HCT116 (cell line): ENCODE measurements at regions not wholly inside any gene's neighbourhood (a gene's known extent, or its start where the extent isn't known, plus 50 kb on each side); places are given as distances from the start of the nearest gene placed in this dataset.

Experiments used
- ATAC-seq: fragments of 200-7000 bp; cut with Tn5 transposase; 2 replicates; pipeline ENCODE4 v1.9.1; 2020; ENCODE audit warnings: mild to moderate bottlenecking, moderate library complexity
- BruUV-seq: library from RNA; stranded (reverse); fragments of 400-500 nt; replicated peaks from 2 replicates; lab custom pipeline; 2021; lab: Mats Ljungman, UMichigan
- CTCF ChIA-PET: fragments of 300-600 bp; sonication (Branson Sonifier 250); formaldehyde crosslinking; loops from one replicate; lab custom pipeline; 2021; ENCODE audit warnings: antibody characterized with exemption; lab: Charles Lee
- POLR2A ChIA-PET: fragments of 300-600, 350-600 bp; sonication (Branson Sonifier 250); formaldehyde crosslinking; loops from one replicate; lab custom pipeline; 2021; ENCODE audit warnings: antibody characterized with exemption; lab: Charles Lee
- RAD21 ChIA-PET, 2 experiments: fragments of 300-600 bp; sonication (Branson Sonifier 250); formaldehyde crosslinking; loops; one replicate each; lab custom pipeline; 2023; ENCODE audit warnings: low total read pairs in 2 of 2; ENCODE audit not compliant: uncharacterized antibody in 2 of 2, unreplicated experiment in 2 of 2, low non-redundant PET in 1 of 2; lab: Charles Lee
- DNase-seq: peaks from one replicate; pipeline ENCODE4 v3.0.0-alpha.2; 2010; ENCODE audit warnings: low read depth, low spot score
- H2AFZ ChIP-seq: fragments of 200-600 bp; shearing (Covaris generic), sonication (generic); 2 replicates; pipeline ENCODE4 v1.6.1; 2017; ENCODE audit warnings: low read depth, mixed run types, mixed read lengths, antibody characterized with exemption, low read length; ENCODE audit not compliant: poor library complexity, severe bottlenecking
- H3K27ac ChIP-seq: 2 replicates; pipeline ENCODE4 v1.5.1; 2012; ENCODE audit warnings: low read depth, low read length
- H3K27me3 ChIP-seq: fragments of 200-600 bp; sonication (generic); 2 replicates; pipeline ENCODE4 v1.6.1; 2016; ENCODE audit warnings: mixed run types, low read length, mixed read lengths; ENCODE audit not compliant: insufficient read depth
- H3K36me3 ChIP-seq, 2 experiments: fragments of 200-500 bp in 1 of 2; fragments of 200-600 bp in 1 of 2; sonication (Bioruptor generic) in 1 of 2; sonication (generic) in 1 of 2; 2 replicates each; pipeline versions ENCODE4 v1.5.1 to v1.6.1; 2014 to 2016; ENCODE audit warnings: low read length in 2 of 2, inconsistent platforms in 1 of 2, mixed read lengths in 1 of 2, mixed run types in 1 of 2; ENCODE audit not compliant: insufficient read depth in 2 of 2, control insufficient read depth in 1 of 2
- H3K4me1 ChIP-seq, 2 experiments: fragments of 200-600 bp in 1 of 2; sonication (generic) in 1 of 2; 2 replicates each; pipeline versions ENCODE4 v1.5.1 to v1.6.1; 2012 to 2017; ENCODE audit warnings: low read length in 2 of 2, inconsistent platforms in 1 of 2, mild to moderate bottlenecking in 1 of 2, mixed read lengths in 1 of 2, mixed run types in 1 of 2, moderate library complexity in 1 of 2; ENCODE audit not compliant: insufficient read depth in 2 of 2, control insufficient read depth in 1 of 2
- H3K4me2 ChIP-seq: fragments of 200-600 bp; sonication (generic); 2 replicates; pipeline ENCODE4 v1.6.1; 2017; ENCODE audit warnings: mixed run types, low read length, mixed read lengths
- H3K4me3 ChIP-seq, 2 experiments: fragments of 200-600 bp in 1 of 2; sonication (generic) in 1 of 2; replicated peaks in 1 of 2; 2 replicates each; pipeline ENCODE4 v1.5.1; 2011 to 2016; ENCODE audit warnings: low read length in 2 of 2, control low read depth in 1 of 2, low read depth in 1 of 2, mild to moderate bottlenecking in 1 of 2, mixed read lengths in 1 of 2, mixed run types in 1 of 2
- H3K79me2 ChIP-seq: fragments of 200-600 bp; sonication (generic); 2 replicates; pipeline ENCODE4 v1.6.1; 2017; ENCODE audit warnings: mild to moderate bottlenecking, mixed run types, low read length, moderate library complexity, mixed read lengths; ENCODE audit not compliant: insufficient read depth
- H3K9ac ChIP-seq: fragments of 200-600 bp; sonication (generic); 2 replicates; pipeline ENCODE4 v1.6.1; 2016; ENCODE audit warnings: low read length, mixed read lengths
- H3K9me2 ChIP-seq: fragments of 200-600 bp; sonication (generic), shearing (Covaris generic); 2 replicates; pipeline ENCODE4 v1.6.1; 2017; ENCODE audit warnings: mixed run types, mild to moderate bottlenecking, moderate library complexity; ENCODE audit not compliant: insufficient read depth
- H3K9me3 ChIP-seq, 2 experiments: fragments of 200-500 bp in 1 of 2; fragments of 200-600 bp in 1 of 2; sonication (Bioruptor generic) in 1 of 2; sonication (generic) in 1 of 2; 2 replicates each; pipeline ENCODE4 v1.6.1; 2014 to 2017; ENCODE audit warnings: low read length in 2 of 2, mixed read lengths in 2 of 2, inconsistent platforms in 1 of 2, low read depth in 1 of 2, mild to moderate bottlenecking in 1 of 2, mixed run types in 1 of 2, moderate library complexity in 1 of 2; ENCODE audit not compliant: control insufficient read depth in 1 of 2, insufficient read depth in 1 of 2
- H4K20me1 ChIP-seq: fragments of 200-600 bp; sonication (generic), shearing (Covaris generic); 2 replicates; pipeline ENCODE4 v1.6.1; 2017; ENCODE audit warnings: mixed run types, mild to moderate bottlenecking, moderate library complexity; ENCODE audit not compliant: insufficient read depth
- EGR1 ChIP-seq: IDR thresholded peaks from 2 replicates; pipeline ENCODE4 v1.6.1; 2012; ENCODE audit warnings: low read depth
- ELF1 ChIP-seq: IDR thresholded peaks from 2 replicates; pipeline ENCODE4 v1.6.1; 2012; ENCODE audit warnings: low read depth, borderline replicate concordance
- EZH2 ChIP-seq: fragments of 200-600 bp; sonication (generic); IDR thresholded peaks from 2 replicates; pipeline ENCODE4 v1.6.1; 2017; ENCODE audit warnings: antibody characterized with exemption, mixed run types
- EZH2phosphoT487 ChIP-seq: fragments of 200-600 bp; IDR thresholded peaks from 2 replicates; pipeline ENCODE4 v1.6.1; 2018; ENCODE audit warnings: antibody characterized with exemption, borderline replicate concordance
- JUND ChIP-seq: IDR thresholded peaks from 2 replicates; pipeline ENCODE4 v1.6.1; 2012
- POLR2A ChIP-seq: IDR thresholded peaks from 2 replicates; pipeline ENCODE4 v1.7.0; 2011; ENCODE audit warnings: borderline replicate concordance; ENCODE audit not compliant: insufficient read depth, insufficient read length; ENCODE audit errors: extremely low read depth
- RAD21 ChIP-seq: IDR thresholded peaks from 2 replicates; pipeline ENCODE4 v1.6.1; 2012; ENCODE audit warnings: low read depth, mild to moderate bottlenecking
- SRF ChIP-seq: IDR thresholded peaks from 2 replicates; pipeline ENCODE4 v1.6.1; 2012; ENCODE audit warnings: low read depth
- YY1 ChIP-seq: IDR thresholded peaks from 2 replicates; pipeline ENCODE4 v1.6.1; 2011; ENCODE audit warnings: low read length, low read depth, moderate library complexity, mild to moderate bottlenecking; ENCODE audit not compliant: insufficient replicate concordance; ENCODE audit errors: extremely low read depth
- ZFX ChIP-seq: fragments of 450-650 bp; IDR thresholded peaks from 2 replicates; pipeline ENCODE4 v1.6.1; 2017
- intact Hi-C: fragments of 100-400 bp; cut with micrococcal nuclease; formaldehyde crosslinking; loops from 2 replicates; pipeline ENCODE4 v1.10.0; 2022
- TF ChIP-seq, protein P1 (sequence below): IDR thresholded peaks from 2 replicates; pipeline ENCODE4 v1.6.1; 2012; ENCODE audit warnings: low read depth

DNA sequence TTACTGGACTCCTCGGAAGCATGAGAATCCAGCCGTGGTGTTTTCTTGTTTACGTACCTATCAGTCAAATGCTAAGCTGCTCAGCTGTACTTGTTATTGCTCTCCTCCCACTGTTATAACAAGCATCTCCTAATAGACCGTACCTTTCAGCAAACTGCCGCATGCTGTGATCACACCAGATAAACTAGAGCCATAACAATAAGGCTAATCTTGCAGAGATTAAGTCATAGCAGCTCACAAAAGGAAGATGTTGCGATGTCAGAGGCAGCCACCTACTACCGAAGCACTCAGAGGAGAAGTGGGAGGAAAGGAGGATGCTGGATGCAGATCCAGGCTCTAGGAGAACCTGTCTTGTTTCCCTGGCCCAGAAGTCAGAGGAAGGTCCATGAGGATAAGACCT, 196.0 kb downstream of the GALC start:
- no peak for TF ChIP-seq EZH2phosphoT487
- TF ChIP-seq RAD21, result no peak
- TF ChIP-seq SRF, result no peak
- TF ChIP-seq ZFX, result no peak
- TF ChIP-seq YY1, result no peak
- TF ChIP-seq EGR1, result no peak
- TF ChIP-seq, protein P1, sequence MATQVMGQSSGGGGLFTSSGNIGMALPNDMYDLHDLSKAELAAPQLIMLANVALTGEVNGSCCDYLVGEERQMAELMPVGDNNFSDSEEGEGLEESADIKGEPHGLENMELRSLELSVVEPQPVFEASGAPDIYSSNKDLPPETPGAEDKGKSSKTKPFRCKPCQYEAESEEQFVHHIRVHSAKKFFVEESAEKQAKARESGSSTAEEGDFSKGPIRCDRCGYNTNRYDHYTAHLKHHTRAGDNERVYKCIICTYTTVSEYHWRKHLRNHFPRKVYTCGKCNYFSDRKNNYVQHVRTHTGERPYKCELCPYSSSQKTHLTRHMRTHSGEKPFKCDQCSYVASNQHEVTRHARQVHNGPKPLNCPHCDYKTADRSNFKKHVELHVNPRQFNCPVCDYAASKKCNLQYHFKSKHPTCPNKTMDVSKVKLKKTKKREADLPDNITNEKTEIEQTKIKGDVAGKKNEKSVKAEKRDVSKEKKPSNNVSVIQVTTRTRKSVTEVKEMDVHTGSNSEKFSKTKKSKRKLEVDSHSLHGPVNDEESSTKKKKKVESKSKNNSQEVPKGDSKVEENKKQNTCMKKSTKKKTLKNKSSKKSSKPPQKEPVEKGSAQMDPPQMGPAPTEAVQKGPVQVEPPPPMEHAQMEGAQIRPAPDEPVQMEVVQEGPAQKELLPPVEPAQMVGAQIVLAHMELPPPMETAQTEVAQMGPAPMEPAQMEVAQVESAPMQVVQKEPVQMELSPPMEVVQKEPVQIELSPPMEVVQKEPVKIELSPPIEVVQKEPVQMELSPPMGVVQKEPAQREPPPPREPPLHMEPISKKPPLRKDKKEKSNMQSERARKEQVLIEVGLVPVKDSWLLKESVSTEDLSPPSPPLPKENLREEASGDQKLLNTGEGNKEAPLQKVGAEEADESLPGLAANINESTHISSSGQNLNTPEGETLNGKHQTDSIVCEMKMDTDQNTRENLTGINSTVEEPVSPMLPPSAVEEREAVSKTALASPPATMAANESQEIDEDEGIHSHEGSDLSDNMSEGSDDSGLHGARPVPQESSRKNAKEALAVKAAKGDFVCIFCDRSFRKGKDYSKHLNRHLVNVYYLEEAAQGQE, result no peak
- TF ChIP-seq JUND, result no peak
- no peak overlapping the region for H3K27ac ChIP-seq
- H3K9me3 ChIP-seq, result peaks cover 13 to 14% of the 10 kb centered on the region in 2 experiments; a peak in 2 of 4 replicates
- ChIA-PET CTCF (no interaction called here), RAD21 (no interaction called here), POLR2A (no interaction called here)
- ATAC-seq (no peak), DNase-seq (no peak)
- no TSS peak for BruUV-seq
- intact Hi-C loops, result no loop called here
- H3K4me1 ChIP-seq, result no peaks in the 10 kb centered on the region
- no peak overlapping the region for H3K4me3 ChIP-seq
- no peaks in the 10 kb centered on the region for H3K27me3 ChIP-seq
- no peaks in the 10 kb centered on the region for H3K9me2 ChIP-seq
- no peak overlapping the region for H2AFZ ChIP-seq
- H4K20me1 ChIP-seq, result no peaks in the 10 kb centered on the region
- no peak overlapping the region for H3K9ac ChIP-seq
- H3K79me2 ChIP-seq, result no peaks in the 10 kb centered on the region
- no peaks in the 10 kb centered on the region for H3K36me3 ChIP-seq
- H3K4me2 ChIP-seq, result no peak overlapping the region

DNA sequence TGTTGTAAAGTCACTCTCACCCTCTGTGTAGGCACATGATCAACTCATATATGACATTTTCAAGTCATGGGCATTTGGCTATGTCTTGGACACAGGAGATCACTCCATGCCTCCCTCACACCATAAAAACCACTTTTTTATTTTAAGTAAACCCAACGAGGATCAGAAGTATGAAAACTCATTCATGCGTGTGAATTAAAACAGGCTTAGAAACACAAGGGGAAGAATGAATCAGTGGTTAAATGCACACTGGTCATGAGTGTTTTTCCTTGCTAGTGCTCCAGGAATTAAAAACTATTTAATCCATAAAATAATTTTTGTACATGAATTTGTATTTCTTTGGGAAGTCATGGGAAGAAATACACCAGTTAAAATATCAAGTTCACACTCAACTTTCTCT, 198.4 kb downstream of the GALC start:
- POLR2A ChIA-PET, result no interaction called here

More for the DNA sequence above, 198.4 kb downstream of the GALC start:
- no peaks in the 10 kb centered on the region for H3K9me2 ChIP-seq
- no peak overlapping the region for H3K4me3 ChIP-seq
- ChIA-PET RAD21 (no interaction called here), CTCF (no interaction called here)
- no peak overlapping the region for H2AFZ ChIP-seq
- no TSS peak for BruUV-seq
- no peak overlapping the region for H3K4me2 ChIP-seq
- H3K9ac ChIP-seq, result no peak overlapping the region
- no peaks in the 10 kb centered on the region for H3K27me3 ChIP-seq
- no peaks in the 10 kb centered on the region for H3K36me3 ChIP-seq
- H3K4me1 ChIP-seq, result no peaks in the 10 kb centered on the region
- DNase-seq, result no peak
- no peaks in the 10 kb centered on the region for H3K79me2 ChIP-seq
- H3K9me3 ChIP-seq, result peaks cover 13 to 14% of the 10 kb centered on the region in 2 experiments; a peak in 2 of 4 replicates
- no peak overlapping the region for H3K27ac ChIP-seq
- intact Hi-C loops, result no loop called here
- H4K20me1 ChIP-seq, result no peaks in the 10 kb centered on the region
- no peak for ATAC-seq
- TF ChIP-seq, protein P1, result no peak
- no peak for TF ChIP-seq ZFX
- no peak for TF ChIP-seq POLR2A
- TF ChIP-seq ELF1, result no peak
- TF ChIP-seq EZH2phosphoT487, result no peak
- no peak for TF ChIP-seq EZH2
- no peak for TF ChIP-seq JUND
